K562 (cell line): ENCODE measurements at regions not wholly inside any gene's neighbourhood (a gene's known extent, or its start where the extent isn't known, plus 50 kb on each side); places are given as distances from the start of the nearest gene placed in this dataset.

ENCODE experiments used
- BRCA1 ChIP-seq, 2 experiments: fragments of 450-650 bp in 1 of 2; sonication (generic) in 1 of 2; formaldehyde crosslinking in 1 of 2; IDR thresholded peaks; 2 replicates each; pipeline versions ENCODE4 v1.5.0 to v1.6.1; 2017 to 2020; ENCODE audit warnings: mild to moderate bottlenecking in 1 of 2, missing genetic modification reagents in 1 of 2
- CREBBP ChIP-seq: IDR thresholded peaks from one replicate; pipeline ENCODE4 v1.6.1; 2012; ENCODE audit warnings: low read depth, mild to moderate bottlenecking, control low read depth, inconsistent platforms, low read length
- E2F5 ChIP-seq: sonication (generic); formaldehyde crosslinking; IDR thresholded peaks from 2 replicates; pipeline ENCODE4 v1.8.0; 2022; ENCODE audit warnings: mild to moderate bottlenecking, missing genetic modification reagents
- FOXP4 ChIP-seq: sonication (generic); formaldehyde crosslinking; IDR thresholded peaks from 2 replicates; pipeline ENCODE4 v1.8.0; 2022; ENCODE audit warnings: mild to moderate bottlenecking, missing genetic modification reagents, borderline replicate concordance
- SMAD3 ChIP-seq: fragments of 450-650 bp; formaldehyde crosslinking; conservative IDR thresholded peaks from 2 replicates; pipeline ENCODE4 v1.4.0; 2020; ENCODE audit warnings: mild to moderate bottlenecking
- STAT5A ChIP-seq: IDR thresholded peaks from 2 replicates; pipeline ENCODE4 v1.6.1; 2012; ENCODE audit warnings: low read length, inconsistent platforms, borderline replicate concordance
- ZNF592 ChIP-seq: fragments of 450-650 bp; IDR thresholded peaks from 2 replicates; pipeline ENCODE4 v1.6.1; 2017; ENCODE audit warnings: antibody characterized with exemption, mild to moderate bottlenecking

- TF ChIP-seq FOXP4 (no peak), SMAD3 (CRISPR knock-in tag) (no peak), ZNF592 (no peak), STAT5A (no peak), BRCA1 (IDR thresholded peaks at IDR 0.05) (no peak), BRCA1 (CRISPR knock-in tag; IDR thresholded peaks at IDR 0.05) (no peak), CREBBP (no peak), E2F5 (CRISPR knock-in tag) (no peak)
Measured at GRCh38 chr12:47410383-47410782, 295.4 kb downstream of the RPAP3 start (continued).
